HUDEP-2 (cell line): ENCODE measurements at regions not wholly inside any gene's neighbourhood (a gene's known extent, or its start where the extent isn't known, plus 50 kb on each side); places are given as distances from the start of the nearest gene placed in this dataset.

ENCODE experiments used
- DNase-seq, 76 experiments: peaks; one replicate each; lab custom pipeline; 2025; ENCODE audit not compliant: unreplicated experiment in 76 of 76; lab: John Stamatoyannopoulos, UW

DNA sequence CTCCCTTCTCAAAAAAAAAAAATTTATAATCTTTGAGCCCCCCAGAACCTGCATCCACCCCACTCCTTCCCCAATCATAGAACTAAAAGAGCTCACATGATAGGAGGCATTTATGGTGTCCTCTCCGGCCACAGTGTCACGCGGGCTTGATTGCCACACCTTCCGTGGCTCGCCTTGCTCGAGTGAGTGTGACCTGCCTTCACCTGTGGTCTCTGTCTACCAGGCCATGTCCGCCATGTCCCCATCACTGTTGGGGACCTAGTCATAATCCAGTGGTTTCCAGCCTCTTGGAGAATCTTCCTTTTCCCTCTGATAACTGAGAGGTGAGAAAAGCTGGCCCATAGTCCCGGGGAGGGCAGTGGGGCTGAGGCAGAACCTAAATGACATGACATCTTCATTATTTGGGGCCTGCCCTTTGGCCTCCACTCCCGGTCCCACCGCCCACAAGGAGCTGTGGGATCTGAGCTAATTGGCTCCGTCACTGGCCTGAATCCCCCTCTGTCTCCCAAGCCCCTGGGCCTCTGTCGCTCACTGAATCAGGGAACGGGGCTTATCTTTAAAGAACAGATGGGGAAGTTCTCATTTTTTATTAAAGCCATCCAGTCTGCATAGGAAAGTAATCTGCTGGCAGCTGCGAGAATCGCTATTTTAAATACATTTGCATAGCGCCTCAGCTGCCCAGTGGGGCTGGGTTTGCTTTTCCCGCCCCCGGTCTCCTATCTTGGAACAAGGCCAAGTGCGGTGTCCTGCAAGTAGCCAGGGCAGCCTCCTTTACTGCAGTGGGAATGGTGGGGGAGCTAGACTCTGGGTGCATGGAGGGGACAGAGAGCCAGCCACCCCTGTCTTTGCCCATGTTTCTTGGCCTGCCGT, 197.6 kb upstream of the PMEPA1 start:
- no peak for DNase-seq

DNA sequence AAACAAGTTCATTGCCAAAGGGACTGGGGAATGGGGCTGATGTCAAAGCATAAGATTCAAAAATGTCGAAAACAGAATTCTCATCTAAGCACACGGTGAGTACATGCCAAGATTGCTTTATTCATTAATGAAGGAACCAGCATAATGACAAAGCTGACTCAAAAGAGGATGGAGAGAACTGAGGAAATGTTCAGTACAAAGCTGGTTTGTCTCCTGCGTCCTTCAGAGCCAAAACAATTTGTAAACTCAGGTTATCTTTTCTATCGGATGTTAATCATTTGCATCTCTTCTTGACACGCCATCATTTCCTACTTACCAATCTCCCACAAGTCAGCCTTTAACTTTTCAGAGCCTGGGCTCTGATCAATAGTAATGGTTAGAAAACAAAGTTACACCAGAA, 195.6 kb upstream of the PMEPA1 start:
- no peak for DNase-seq

DNA sequence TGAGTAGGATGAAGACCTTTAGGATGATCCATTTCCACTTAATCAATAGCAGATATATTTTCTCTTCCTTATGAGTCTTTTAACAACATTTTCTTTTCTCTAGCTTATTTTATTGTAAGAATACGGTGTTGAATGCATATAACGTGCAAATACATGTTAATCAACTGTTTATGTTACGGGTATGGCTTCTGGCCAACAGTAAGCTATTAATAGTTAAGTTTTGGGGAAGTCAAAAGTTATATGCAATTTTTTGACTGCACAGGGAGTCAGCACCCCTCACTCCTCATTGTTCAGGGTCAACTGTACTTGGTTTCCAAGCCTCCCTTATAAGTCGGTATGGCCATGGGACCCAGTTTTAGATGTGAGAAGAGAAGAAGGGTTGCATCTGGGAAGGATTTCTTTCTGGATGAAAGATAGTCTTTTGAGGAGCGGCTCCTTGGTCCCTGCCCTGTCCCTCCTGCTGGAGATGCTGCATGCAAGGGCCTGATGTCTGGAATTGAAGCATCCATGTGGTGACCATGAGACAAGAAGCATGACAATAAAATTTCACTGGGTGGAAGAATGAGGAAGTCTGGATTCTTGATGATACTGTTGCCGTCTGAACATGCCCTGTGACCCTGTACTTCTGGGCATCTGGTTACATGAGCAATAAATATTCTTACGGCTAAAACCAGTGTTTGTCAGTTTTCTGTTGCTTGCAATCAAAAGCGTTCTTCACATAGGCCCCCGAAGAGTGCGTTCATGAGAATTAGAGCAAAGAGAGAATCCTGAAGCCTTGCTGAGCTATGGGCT, 194.7 kb upstream of the PMEPA1 start:
- DNase-seq = no peak

DNA sequence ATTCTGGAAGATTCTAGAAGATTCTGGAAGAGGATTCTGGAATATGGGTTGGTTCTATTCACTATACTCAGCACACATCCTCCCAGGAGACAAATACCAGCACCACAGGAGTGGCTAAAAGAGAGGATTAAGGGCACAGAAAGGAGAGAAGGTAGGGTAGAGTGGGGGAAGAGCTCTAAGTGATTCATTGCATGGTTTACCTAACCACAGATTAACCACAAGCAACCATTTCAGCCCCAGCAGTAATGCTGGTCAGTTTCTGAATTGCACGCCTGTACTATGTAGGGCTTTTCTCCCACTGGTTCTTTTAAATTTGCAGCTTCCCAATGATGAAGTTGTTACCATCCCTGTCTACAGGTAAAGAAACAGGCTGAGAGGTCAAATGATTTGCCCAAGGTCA, 192.7 kb upstream of the PMEPA1 start:
- no peak for DNase-seq

DNA sequence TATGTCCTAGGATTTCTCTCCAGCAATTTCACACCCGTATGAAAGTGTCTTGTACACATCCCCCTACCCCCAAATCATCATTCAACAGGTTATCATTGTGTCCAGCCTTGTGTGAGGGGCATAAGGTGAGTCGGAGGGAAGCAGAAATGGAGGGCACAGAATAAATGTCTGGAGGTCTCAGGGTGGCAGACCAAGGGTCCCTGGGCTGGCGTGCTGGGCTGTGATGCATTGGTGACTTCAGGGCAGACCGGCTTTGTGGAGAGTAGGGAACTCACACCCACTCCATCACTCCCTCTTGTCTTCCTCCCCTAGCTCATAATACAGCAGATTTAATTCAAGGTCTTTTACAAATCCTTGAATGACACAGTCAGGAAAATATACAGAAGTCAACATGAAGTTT, 191.7 kb upstream of the PMEPA1 start:
- no peak for DNase-seq

DNA sequence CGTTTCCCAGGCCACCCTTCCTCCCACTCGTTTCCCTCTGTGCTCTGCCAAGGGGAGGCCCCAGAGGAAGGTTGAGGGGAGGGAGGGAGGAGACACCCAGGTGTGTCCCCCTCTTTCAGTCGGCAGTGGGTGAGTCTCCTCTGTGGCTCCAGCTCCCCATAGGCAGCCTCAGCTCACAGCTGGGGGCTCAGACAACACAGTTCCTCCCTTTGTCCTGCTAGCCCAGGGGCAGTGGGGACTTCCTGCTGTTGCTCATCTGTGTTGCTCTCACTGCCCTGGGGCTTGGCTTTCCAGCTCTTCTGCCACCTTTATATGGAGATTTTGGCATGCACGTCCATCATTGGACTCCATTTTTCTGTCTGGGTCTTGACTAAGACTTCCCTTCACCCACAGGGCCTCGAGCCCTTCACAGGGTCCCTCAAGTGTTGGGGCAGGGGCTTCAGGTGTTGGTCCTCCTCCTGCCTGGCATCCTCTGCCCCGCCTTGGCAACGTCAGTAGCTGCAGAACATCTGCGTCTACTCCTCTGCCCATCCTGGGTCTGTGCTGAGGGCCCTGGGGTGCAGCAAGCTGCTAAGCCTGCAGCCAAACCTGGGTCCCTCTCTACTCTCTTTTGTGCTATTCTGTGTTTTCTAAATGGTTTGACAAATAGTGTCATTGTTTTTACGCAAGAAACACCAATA, 190.6 kb upstream of the PMEPA1 start:
- DNase-seq = no peak

DNA sequence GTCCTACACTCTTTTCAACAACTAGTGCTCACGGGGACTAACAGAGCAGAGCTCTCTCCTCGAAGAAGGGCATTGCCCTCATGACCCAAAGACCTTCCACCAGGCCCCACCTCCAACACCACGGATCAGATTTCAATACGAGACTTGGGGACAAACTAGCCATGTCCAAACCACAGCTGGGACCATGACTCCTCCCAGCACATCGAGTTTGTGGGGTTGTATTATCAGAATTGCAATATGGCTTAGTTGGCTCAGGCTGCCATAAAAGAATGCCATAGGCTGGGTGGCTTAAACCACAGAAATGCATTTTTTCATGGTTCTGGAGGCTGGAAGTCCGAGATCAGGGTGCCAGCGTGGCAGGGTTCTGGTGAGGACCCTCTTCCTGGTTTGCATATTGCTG, 189.7 kb upstream of the PMEPA1 start:
- DNase-seq = no peak

DNA sequence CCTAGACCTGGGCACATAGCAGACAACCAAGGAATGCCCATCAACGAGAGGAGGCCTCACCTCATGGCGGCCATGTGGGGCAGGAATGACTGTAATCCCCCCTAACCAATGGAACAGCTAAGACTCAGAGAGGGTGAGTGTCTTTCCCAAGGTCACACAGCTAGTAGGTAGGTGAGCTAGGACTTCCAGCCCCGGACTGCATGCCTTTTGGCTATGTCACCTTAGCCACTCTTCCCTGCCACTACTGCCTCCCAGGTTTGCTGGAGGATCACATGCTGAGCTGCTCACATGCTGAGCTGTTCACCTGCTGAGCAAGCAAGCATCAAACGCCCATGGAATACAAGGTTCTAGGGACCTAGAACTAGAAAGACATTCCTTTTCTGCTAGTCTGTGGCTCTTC, 188.5 kb upstream of the PMEPA1 start:
- DNase-seq = no peak

DNA sequence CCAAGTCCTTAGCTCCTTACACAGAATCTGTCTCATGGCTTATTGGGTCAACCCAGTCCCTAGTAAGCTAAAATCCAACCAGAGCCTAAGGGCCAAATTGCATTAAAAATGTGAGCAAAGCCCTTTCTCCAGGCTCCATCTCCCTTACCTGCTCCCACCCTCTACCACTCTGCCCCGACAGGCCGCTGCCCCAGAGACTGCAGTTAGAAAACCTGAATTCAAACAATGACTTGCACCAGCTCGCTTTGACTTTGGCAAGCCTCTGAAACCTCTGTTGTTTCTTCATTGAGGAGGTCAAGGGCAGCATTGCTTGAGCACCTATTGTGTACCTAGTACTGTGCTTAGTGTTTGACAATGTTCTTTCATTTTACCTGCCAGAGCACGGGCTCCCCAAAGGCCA, 188.1 kb upstream of the PMEPA1 start:
- no peak for DNase-seq

DNA sequence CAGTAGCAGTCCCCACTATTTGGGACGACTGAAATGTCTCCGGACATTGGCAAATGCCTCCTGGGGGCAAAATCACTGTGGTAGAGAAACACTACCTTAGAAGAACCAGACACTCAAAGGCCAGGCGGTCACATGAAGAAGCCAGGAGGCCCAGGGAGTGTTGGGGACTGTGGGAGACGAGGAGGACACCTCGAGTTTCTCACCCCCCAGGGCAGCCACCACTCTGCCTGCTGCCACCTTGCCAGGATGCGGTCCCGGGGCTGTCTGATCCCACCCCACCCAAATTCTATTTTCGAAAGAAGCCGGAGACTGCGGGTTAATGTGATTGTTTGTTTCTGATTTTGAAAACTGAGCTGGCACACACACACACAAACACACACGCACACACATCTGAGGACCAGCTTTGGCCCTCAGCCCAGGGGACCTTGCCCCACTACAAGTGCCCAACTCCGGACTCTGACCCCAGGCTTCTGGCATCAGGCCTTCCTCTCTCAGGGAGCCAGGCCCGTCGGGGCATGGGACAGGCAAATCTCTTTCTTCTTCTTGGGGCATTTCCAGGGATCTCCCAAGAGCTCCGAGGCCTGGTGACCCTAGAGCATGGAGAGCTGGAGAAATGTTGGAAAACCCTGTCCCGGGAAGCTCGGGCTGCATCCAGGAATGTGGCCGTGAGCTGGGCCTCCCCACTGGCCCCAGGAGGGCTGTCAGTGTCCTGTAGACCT, 187.5 kb upstream of the PMEPA1 start:
- DNase-seq = no peak

DNA sequence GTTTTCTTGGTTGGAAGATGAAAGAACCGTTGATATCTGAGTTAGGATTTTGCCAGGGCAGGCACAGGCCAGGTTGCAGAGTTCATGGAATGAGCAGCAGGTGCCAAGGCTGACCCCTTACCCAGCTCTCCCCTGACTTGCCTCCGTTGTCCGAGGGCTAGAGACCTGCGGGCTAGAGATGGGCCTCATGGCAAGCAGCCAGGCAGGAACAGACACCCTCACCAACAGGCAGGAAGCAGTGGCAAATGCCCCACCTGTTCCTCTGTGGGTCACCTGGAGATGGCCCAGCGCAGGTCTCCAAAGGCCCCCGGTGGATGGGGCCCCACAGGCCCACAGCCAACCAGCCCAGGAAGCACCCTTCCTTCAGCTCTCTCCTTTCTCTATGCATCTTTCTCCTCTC, 186.7 kb upstream of the PMEPA1 start:
- DNase-seq = no peak

DNA sequence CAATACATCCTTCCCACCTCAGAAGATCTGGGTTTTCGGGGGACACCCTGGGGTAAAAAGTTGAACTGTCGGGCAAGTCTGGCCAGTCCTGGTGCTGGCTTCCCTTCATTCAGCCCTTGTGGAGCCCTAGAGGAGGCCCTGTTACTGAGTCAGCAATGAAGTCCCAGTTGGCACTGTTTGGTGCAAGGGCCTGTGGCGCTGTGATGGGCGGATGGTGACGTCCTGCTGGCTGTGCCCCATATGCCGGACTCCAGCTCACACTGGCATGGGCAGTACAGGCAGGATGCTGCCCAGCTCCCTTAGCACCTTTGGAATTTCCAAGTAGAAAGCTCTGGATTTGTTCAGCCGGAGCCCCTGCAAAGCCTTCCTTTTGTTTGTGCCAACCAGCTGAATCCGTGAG, 186.2 kb upstream of the PMEPA1 start:
- no peak for DNase-seq

DNA sequence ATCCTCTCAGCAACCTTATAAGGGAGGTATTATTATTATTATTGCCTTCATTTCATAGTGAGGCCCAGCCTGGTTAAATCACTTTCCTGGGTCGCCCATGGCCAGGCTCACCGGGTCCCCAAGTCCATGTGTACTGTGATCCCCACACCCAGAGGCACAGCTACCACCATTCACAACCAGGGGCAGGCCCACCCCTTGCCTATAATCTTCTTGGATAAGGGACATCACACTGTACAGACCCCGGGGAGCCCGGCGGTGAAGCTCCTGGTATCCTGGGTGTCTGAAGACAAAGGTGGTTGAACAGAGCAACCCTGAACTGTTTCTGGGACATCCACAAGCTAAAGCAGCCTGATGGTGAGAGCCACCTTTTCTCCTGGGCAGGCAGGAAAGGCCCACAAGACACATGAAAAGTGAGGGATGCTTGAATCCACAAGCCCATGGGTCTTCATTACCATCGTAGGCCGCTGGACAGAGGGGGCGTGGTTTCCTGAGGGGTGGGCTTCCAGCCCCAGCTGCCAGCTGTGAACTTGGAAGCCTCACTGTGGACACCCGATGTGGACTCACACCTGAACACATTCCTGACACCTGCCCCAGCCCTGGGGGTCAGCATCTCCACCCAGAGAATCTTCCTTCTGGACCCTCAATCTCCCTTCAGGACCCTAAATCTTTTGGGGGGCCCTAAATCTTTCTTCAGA, 185.5 kb upstream of the PMEPA1 start:
- DNase-seq = no peak

DNA sequence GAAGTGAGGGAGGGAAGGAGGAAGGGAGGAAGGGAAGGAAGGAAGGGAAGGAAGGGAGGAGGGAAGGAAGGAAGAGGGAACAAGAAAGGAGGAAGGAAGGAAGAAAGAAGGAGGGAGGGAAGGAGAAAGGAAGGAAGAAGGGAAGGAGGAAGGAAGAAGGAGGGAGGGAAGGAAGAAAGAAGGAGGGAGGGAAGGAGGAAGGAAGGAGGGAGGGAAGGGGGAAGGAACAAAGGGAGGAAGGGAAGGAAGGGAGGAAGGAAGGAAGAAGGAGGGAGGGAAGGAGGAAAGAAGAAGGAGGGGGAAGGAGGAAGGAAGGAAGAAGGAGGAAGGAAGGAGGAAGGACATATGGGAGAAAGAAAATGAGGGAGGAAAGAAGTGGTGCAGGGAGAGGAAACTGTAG, 184.7 kb upstream of the PMEPA1 start:
- DNase-seq = no peak

DNA sequence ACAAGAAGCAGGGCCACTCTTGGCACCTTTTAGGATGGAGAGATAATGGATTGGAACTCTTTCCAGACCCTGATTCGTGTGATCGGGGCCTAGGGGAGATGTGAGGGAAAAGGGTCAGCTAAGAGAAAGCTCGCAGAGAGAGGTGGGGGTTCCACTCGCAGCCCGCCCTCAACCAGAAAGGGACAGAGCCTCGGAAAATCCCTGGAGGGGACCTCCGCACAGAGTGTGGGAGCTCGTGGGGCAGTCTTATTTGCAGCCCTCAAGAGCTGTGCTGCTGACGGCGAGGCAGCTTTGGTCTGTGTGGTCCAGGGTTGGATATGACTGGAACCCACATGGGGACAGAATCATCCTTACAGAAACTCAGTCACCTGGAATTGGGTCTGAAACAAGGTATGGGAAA, 184.3 kb upstream of the PMEPA1 start:
- no peak for DNase-seq

DNA sequence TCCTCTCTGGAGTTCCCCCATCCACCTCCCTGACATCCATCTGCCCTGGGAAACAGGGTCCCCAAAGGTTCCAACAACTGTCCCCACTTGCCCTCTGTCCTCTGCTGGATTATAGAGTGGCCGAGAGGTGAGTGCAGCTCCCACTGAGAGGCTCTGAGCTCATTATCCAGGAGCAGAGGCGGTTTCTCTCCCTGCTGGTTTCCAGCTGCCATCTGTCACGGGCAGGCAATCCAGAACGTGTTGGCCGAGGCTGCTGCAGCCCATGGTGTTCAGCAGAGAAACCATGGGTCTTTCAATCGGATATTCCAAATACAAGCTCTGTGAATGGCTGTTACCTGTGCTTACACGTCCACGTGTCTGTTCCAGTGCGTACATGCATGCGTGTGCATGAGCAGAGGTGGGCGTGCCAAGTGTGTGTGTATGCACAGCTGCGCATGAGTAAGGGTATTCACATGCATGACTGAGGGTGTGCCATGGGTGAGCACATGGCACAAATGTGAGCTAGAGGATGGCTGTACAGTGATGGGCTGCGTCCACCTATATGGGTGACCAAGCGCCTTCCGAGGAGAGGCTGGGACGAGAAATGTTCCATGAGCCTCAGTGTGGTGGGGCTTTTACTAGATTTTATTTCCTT, 183.7 kb upstream of the PMEPA1 start:
- DNase-seq = no peak

DNA sequence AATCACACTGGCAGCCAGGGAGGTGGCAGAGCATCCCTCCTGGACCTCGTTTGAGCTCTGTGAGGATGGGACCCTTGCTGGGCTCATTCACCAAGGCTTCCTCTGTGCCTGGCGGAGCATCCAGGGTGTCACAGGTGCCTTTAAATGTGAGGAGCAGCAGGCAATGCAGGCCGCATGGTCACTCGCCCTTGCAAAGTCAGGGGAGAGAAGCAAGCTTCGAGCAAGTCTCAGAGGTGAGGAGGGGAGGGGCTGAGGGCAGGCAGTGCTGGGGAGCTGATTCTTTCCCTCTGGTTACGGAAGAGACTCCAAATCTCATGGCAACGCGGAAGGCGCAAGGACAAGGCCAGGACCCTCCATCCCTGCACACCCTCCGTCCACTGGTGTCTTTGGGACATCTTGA, 182.7 kb upstream of the PMEPA1 start:
- no peak for DNase-seq

DNA sequence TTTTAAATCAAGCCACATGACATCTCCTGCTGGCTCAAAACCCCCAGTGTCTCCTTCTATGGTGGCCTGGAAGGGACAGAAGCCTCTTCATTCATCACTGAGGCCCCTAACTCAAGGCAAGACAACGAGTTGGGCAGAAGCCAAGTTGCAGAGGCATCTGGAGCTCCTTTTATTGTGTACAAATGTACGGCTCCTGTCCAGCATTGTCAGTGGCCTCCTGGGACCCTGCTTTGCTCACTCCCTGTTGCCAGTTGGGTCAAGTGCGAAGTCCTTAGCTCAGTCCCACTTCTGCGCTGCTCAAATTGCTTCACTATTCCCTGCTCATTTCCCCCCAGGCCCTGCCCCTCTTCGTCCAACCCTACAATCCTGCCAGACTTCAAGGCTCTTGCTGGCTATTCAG, 181.2 kb upstream of the PMEPA1 start:
- no peak for DNase-seq

DNA sequence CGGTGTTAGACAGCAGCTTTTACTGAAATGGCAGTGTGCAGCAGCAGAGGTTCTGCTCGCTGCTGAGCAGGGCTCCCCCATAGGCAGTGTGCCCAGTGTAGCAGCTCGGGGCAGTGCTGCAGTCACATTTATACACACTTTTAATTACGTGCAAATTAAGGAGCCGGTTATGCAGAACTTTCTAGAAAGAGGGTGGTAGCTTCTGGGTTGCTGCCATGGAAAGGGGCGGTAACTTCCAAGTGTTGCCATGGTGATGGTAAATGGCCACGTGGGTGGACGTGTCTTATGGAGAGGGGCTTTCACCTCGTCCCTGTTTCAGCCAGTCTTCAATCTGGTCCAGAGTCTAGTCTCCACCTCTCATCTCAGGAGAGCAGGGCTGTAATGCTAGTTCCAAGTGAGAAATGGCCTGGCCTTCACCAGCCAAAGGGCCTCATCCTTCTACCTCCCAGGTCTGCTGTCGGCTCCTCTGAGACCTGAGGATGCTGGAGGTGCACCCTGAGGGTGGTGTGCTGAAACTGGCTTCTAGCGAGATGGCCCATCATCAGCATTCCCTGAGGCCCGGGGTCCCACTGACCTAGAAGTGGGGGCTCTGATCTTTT, 180.5 kb upstream of the PMEPA1 start:
- no peak for DNase-seq

DNA sequence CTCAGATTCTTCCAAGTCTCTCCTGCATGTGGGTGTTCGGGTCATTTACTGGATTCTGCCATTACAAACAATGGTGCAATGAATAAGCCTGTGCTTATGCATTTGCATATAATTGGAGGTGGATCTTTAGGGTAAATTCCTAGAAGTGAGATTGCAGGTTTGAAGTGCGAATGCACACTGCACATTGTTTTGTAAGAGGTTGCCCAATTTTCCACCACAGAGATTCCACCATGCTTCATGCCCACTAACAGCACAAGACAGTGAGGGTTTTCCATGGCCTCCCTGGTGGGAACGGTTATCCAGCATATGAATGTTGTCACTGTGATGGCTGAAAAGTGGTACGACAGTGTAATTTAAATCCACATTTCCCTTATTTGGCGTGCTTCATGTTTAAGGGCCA, 178.8 kb upstream of the PMEPA1 start:
- DNase-seq = no peak
